HG03060 (cell line): ENCODE measurements at regions not wholly inside any gene's neighbourhood (a gene's known extent, or its start where the extent isn't known, plus 50 kb on each side); places are given as distances from the start of the nearest gene placed in this dataset.

Source experiments
- ATAC-seq: cut with Tn5 transposase; IDR thresholded peaks from one replicate; pipeline ENCODE4 v1.9.1; 2021; ENCODE audit warnings: low read depth, moderate number of reproducible peaks; ENCODE audit not compliant: unreplicated experiment

- ATAC-seq = no peak
These were observed 441.8 kb downstream of the IRS1 start for GRCh38 chr2:226357816-226358215.

GRCh38 chr2:226355600-226355999 is 444.0 kb downstream of the IRS1 start:
- ATAC-seq = no peak

DNA sequence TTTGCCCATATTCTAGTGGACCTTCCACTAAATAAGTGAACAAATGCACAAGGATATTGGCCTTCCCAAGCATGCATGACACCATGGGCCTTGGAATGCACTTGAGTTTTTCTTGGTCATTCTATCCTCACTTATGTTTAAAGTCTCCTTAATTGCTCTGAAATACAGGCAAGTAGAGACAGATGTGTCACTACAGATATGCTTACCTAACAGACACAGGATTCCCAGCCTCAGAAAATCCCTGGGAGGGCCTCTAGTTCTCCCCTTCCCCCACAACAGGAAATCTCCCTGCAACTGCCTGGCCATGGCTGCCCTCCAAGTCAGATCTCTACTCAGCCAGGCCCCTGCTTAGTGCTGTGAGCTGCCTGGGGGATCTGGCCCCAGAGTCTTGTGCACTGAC is 445.2 kb downstream of the IRS1 start:
- ATAC-seq = no peak

GRCh38 chr2:226352941-226353560 is 446.6 kb downstream of the IRS1 start:
- no peak for ATAC-seq

DNA sequence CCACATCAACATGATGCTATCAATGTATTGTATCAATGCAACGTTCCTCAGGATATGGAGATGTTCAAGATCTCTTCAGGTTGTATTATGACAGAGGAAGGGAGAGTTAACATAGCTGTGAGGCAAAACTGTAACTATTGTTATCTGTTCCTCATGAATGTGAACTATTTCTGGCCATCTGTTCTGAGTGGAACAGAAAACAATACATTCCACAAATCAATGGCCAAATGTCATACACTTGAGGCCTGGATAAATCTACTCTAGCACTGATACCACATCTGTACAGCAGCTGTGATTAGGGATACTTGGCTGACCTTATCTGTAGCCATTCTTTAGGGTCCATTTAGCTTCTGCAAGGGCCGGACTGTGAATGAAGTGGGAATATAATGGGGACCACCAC is 447.9 kb downstream of the IRS1 start:
- no peak for ATAC-seq

GRCh38 chr2:226339616-226340015 is 460.0 kb downstream of the IRS1 start:
- no peak for ATAC-seq

DNA sequence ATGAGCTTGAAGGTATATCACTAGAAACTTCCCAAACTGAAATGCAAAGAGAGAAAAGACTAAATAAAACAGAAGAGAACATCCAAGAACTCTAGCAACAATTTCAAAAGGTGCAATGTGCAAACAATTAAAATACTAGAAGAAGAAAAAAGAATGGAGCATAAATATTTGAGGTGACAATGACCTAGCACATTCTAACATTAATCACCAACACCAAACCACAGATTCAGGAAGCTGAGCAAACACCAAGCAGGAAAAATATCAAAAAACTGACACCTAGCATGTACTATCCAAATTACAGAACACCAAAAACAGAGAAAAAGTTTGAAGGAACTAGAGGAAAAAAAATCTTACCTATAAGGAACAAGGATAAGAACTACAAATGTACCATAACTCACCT is 460.8 kb downstream of the IRS1 start:
- no peak for ATAC-seq

DNA sequence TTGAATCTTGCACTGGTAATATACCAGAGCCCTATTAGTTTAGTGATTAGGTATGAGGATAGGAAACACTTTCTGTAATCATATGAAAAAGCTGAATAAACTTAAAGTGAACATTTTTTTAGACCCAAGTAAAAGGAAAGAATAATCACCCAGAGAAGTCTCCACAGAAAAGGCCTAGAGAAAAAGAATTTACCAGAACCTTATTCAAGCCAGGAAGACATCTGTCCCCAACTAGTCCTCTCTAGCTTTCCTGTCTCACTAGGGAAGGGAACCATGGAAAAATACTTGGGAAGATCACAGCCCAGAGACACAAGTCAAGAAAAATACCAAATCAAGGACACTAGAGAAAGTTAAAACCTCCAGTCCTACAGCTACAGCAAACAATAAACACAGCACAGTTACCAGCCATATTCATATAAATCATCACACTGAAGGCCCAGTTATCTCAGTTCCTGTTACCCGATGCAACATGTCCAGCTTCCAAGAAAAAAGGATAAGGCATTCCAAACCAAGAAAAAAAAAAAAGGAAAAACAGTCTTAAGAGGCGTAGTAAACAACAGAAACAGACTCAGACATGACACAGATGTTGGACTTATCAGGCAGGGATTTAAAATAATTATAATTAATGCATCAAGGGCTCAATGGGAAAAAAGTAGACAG is 461.5 kb downstream of the IRS1 start:
- no peak for ATAC-seq

GRCh38 chr2:226336283-226336682 is 463.3 kb downstream of the IRS1 start:
- ATAC-seq = no peak

- ATAC-seq = no peak
These were observed 464.5 kb downstream of the IRS1 start for GRCh38 chr2:226334981-226335720.

DNA sequence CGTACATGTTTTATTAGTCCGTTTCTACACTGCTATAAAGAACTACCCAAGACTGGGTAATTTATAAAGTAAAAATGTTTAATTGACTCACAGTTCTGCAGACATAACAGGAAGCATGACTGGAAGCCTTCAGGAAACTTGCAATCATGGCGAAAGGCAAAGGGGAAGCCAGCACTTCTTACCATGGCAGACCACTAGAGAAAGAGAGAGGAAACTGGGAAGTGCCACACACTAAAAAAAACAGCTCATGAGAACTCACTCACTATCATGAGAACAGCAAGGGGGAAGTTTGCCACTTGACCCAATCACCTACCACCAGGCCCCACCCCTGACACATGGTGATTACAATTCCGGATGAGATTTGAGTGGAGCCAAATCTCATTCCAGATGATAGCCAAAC is 466.2 kb downstream of the IRS1 start:
- ATAC-seq = no peak

DNA sequence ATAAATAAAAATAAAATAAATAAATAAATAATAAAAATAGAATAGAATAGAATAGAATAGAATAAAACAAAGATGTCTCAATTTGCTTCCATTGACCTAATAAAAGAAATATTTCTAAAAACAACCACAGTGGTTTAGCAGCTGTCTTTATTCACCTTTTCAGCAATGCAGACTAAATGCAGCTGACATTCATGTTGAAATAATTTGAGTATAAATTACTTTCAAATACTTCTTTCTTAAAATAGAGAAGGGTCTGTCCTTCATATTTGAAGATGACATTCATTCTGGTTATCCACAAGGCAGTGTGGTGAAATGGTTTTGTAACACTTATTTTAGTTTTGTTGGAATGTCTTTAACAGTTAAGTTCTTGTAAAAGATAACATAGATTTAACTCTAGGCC is 469.4 kb downstream of the IRS1 start:
- no peak for ATAC-seq

GRCh38 chr2:226329180-226329579 is 470.4 kb downstream of the IRS1 start:
- no peak for ATAC-seq

DNA sequence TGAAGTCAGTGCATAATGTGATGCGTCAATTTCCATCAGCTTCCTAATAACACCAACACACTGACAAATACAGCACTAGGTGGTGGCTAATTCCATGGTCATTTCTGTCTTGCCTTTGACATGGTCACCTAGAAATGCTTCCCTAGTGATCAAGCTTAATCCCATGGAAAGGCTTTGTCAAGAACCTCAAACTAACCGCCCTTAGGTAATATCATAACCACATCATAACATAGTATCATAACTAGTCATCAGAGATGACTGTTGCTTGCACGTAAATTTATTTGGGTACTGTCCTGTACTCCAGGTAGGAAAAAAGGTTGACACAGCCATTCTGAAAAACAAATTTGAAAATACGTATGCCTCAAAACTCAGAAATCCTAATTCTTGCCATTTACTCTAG is 471.8 kb downstream of the IRS1 start:
- no peak for ATAC-seq

DNA sequence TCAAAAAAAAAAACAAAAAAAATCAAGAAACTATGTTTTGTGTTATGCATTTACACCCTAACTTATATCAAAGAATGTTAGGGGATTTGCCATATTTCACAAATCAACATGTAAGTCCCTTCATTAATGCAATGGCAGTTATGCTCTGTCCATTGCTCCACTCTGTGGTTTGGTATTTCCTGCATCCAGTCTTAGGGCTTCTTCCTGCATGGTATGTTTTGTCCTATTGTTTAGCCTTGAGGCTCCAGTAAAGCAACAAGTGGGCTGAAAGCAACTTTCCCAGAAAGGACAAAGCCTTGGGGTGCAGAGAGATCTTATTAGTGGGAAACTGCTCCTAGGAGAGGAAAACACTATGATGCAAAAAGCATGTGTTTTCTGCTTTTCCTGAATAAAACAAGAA is 474.1 kb downstream of the IRS1 start:
- no peak for ATAC-seq

DNA sequence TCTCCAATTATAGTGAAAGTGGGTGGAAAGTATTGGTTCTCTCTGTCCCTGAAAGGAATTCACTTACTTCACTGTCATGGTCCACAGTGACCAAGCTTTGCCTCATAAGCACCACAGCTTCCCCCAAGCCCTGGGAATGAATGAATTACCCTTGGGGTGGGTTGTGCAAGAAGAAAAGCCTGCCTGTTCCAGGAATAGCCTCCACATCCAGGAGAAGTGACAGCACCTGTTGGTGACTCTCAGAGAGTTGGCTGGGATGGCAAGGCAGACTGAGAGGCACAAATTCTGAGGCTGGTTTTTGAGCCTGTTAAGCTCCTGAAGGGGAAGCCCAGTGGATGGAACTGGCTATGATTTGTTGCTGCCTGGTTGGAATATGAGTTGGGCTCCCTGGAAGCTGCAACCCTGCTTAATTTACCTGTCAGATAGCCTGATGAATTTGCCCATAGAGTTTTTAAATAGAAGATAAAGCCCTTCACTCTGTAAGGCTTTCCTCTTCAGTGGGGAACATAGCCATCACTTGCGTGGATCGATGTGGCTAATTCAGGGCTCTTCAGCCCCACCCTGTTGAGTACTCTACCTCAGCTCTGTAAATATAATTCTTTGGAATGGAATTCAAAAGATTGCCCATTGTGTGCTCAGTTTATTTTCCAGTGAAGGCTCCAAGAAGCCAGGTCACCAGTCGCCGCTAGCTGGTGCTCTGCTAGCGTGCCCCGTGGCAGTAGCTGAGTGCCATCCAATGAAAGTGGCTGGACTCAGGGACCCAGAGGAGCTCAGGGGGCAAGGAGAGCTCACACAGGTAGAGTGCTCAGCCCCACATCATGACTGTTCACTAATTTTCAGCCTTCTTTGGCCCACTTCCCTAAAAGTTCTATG is 479.3 kb downstream of the IRS1 start:
- ATAC-seq = no peak

- ATAC-seq = no peak
These were observed 481.6 kb downstream of the IRS1 start for GRCh38 chr2:226317970-226318369.

- no peak for ATAC-seq
These were observed 486.6 kb downstream of the IRS1 start for GRCh38 chr2:226313060-226313459.

GRCh38 chr2:226312155-226312554 is 487.5 kb downstream of the IRS1 start:
- no peak for ATAC-seq

DNA sequence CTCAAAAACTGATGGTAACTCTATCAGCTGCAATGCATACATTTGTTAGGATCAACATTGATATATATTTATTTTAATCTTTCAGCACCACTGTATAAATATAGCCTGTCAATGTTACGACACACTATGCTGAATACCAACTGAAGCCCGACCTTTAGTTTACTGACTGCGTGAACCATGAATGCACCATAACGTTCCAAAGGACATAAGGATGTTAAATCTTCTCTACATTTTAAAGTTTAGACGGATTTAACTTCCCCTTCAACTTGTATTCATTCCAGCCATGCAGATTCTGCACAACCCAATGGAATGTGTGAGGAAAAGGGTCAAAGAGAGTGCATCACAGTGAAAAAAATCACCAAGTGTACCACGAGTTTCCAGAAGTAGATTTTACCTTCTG is 489.5 kb downstream of the IRS1 start:
- ATAC-seq = no peak

- ATAC-seq = no peak
These were observed 490.6 kb downstream of the IRS1 start for GRCh38 chr2:226308986-226309385.
